IMR-90 (cell line): ENCODE measurements at regions not wholly inside any gene's neighbourhood (a gene's known extent, or its start where the extent isn't known, plus 50 kb on each side); places are given as distances from the start of the nearest gene placed in this dataset.

ENCODE experiments used
- BHLHE40 ChIP-seq: fragments of 150-350 bp; IDR thresholded peaks from 2 replicates; pipeline ENCODE4 v1.6.1; 2016; ENCODE audit warnings: mild to moderate bottlenecking, low read depth, low read length
- FOS ChIP-seq: fragments of 150-350 bp; IDR thresholded peaks from 2 replicates; pipeline ENCODE4 v1.6.1; 2016; ENCODE audit warnings: low read depth, low read length
- POLR2A ChIP-seq: IDR thresholded peaks from 2 replicates; pipeline ENCODE4 v1.6.1; 2012; ENCODE audit warnings: mild to moderate bottlenecking, low read depth, low read length
- TF ChIP-seq, protein P1 (sequence below): conservative IDR thresholded peaks from 2 replicates; pipeline ENCODE4 v1.5.1; 2012; ENCODE audit warnings: mild to moderate bottlenecking, low read depth, low read length, improper control_type of control experiment

DNA sequence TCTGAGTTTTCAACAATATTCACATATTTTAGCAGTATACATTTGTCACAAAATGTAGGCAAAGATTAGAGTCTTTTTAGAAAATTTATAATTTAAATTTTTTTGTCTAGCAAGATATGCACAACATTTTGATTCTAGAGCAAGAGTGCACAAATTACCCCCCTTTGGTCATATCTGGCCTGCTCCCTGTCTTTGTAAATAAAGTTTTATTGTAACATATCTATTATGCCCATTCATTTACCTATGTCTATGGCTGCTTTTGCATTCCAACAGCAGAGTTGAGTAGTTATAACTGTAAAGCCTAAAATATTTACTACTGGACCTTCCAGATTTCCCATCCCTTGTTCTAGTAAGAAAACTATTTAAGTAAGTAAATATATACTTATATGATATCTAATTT is 430.7 kb downstream of the EDEM1 start:
- TF ChIP-seq, protein P1, sequence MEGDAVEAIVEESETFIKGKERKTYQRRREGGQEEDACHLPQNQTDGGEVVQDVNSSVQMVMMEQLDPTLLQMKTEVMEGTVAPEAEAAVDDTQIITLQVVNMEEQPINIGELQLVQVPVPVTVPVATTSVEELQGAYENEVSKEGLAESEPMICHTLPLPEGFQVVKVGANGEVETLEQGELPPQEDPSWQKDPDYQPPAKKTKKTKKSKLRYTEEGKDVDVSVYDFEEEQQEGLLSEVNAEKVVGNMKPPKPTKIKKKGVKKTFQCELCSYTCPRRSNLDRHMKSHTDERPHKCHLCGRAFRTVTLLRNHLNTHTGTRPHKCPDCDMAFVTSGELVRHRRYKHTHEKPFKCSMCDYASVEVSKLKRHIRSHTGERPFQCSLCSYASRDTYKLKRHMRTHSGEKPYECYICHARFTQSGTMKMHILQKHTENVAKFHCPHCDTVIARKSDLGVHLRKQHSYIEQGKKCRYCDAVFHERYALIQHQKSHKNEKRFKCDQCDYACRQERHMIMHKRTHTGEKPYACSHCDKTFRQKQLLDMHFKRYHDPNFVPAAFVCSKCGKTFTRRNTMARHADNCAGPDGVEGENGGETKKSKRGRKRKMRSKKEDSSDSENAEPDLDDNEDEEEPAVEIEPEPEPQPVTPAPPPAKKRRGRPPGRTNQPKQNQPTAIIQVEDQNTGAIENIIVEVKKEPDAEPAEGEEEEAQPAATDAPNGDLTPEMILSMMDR, result no peak
- TF ChIP-seq BHLHE40 (no peak), POLR2A (no peak), FOS (no peak)
